ENCODE measurements at regions not wholly inside any gene's neighbourhood (a gene's known extent, or its start where the extent isn't known, plus 50 kb on each side); places are given as distances from the start of the nearest gene placed in this dataset.

- ATAC-seq = no peak
- ChIA-PET CTCF (no interaction called here), POLR2A (no interaction called here)
- TF ChIP-seq, protein P1, sequence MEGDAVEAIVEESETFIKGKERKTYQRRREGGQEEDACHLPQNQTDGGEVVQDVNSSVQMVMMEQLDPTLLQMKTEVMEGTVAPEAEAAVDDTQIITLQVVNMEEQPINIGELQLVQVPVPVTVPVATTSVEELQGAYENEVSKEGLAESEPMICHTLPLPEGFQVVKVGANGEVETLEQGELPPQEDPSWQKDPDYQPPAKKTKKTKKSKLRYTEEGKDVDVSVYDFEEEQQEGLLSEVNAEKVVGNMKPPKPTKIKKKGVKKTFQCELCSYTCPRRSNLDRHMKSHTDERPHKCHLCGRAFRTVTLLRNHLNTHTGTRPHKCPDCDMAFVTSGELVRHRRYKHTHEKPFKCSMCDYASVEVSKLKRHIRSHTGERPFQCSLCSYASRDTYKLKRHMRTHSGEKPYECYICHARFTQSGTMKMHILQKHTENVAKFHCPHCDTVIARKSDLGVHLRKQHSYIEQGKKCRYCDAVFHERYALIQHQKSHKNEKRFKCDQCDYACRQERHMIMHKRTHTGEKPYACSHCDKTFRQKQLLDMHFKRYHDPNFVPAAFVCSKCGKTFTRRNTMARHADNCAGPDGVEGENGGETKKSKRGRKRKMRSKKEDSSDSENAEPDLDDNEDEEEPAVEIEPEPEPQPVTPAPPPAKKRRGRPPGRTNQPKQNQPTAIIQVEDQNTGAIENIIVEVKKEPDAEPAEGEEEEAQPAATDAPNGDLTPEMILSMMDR (IDR thresholded peaks at IDR 0.05) = no peak
- H3K27ac Mint-ChIP-seq = no peak overlapping the region
- no peak for DNase-seq
- H3K4me1 Mint-ChIP-seq (ENCODE audit: low read depth) = no peaks in the 10 kb centered on the region
- no peaks in the 10 kb centered on the region for H3K36me3 Mint-ChIP-seq (ENCODE audit: low read depth)
- H3K4me3 Mint-ChIP-seq = no peak overlapping the region
- peaks cover 4% of the 10 kb centered on the region for H3K27me3 Mint-ChIP-seq
- peaks cover 2% of the 10 kb centered on the region for H3K9me3 Mint-ChIP-seq
- intact Hi-C loops (cut with micrococcal nuclease) = no loop called here
Observed at GRCh38 chr4:54165438-54165837, 63.7 kb upstream of the PDGFRA start.

- no peaks in the 10 kb centered on the region for H3K4me1 Mint-ChIP-seq (ENCODE audit: low read depth)
- intact Hi-C loops (cut with micrococcal nuclease) = no loop called here
- TF ChIP-seq, protein P1 (IDR thresholded peaks at IDR 0.05) = no peak
Observed at GRCh38 chr4:54167508-54167907, 61.6 kb upstream of the PDGFRA start.

GRCh38 chr4:54169176-54169575 lies 59.9 kb upstream of the PDGFRA start:
- H3K4me3 Mint-ChIP-seq = no peak overlapping the region
- intact Hi-C loops (cut with micrococcal nuclease) = no loop called here
- no peaks in the 10 kb centered on the region for H3K4me1 Mint-ChIP-seq (ENCODE audit: low read depth)
- H3K27me3 Mint-ChIP-seq = peaks cover 10% of the 10 kb centered on the region
- no peak overlapping the region for H3K27ac Mint-ChIP-seq
- CTCF ChIA-PET = no interaction called here
- H3K36me3 Mint-ChIP-seq (ENCODE audit: low read depth) = no peaks in the 10 kb centered on the region
- POLR2A ChIA-PET = no interaction called here
- H3K9me3 Mint-ChIP-seq = no peaks in the 10 kb centered on the region
- no peak for ATAC-seq
- DNase-seq = no peak
- TF ChIP-seq, protein P1 (IDR thresholded peaks at IDR 0.05) = no peak

More at GRCh38 chr4:54167508-54167907, 61.6 kb upstream of the PDGFRA start:
- ChIA-PET CTCF (no interaction called here), POLR2A (interaction anchor here (0.6 kb wide), 1 partner anchor 716 kb away, joined by 4 read pairs; no protein-coding TSS in a partner anchor)
- Mint-ChIP-seq H3K36me3 (ENCODE audit: low read depth) (no peaks in the 10 kb centered on the region), H3K27ac (no peak overlapping the region), H3K4me3 (no peak overlapping the region), H3K9me3 (no peaks in the 10 kb centered on the region), H3K27me3 (peaks cover 9% of the 10 kb centered on the region)
- ATAC-seq (no peak), DNase-seq (no peak)

GRCh38 chr4:54172156-54172555 lies 56.9 kb upstream of the PDGFRA start:
- ATAC-seq (no peak), DNase-seq (no peak)
- Mint-ChIP-seq H3K4me3 (no peak overlapping the region), H3K9me3 (no peaks in the 10 kb centered on the region), H3K4me1 (ENCODE audit: low read depth) (no peaks in the 10 kb centered on the region), H3K36me3 (ENCODE audit: low read depth) (no peaks in the 10 kb centered on the region), H3K27ac (no peak overlapping the region), H3K27me3 (peaks cover 10% of the 10 kb centered on the region)
- intact Hi-C loops (cut with micrococcal nuclease) = no loop called here
- CTCF ChIA-PET = no interaction called here
- POLR2A ChIA-PET = no interaction called here
- TF ChIP-seq, protein P1 (IDR thresholded peaks at IDR 0.05) = no peak

GRCh38 chr4:54173281-54173912 lies 55.7 kb upstream of the PDGFRA start:
- Mint-ChIP-seq H3K4me1 (ENCODE audit: low read depth) (no peaks in the 10 kb centered on the region), H3K4me3 (no peak overlapping the region), H3K9me3 (no peaks in the 10 kb centered on the region), H3K27ac (no peak overlapping the region), H3K27me3 (peaks cover 6% of the 10 kb centered on the region), H3K36me3 (ENCODE audit: low read depth) (no peaks in the 10 kb centered on the region)
- DNase-seq (no peak), ATAC-seq (no peak)
- TF ChIP-seq, protein P1 (IDR thresholded peaks at IDR 0.05) = no peak
- POLR2A ChIA-PET = no interaction called here
- intact Hi-C loops (cut with micrococcal nuclease) = no loop called here
- CTCF ChIA-PET = no interaction called here
